Vagina (tissue), 2 donors: ENCODE measurements at regions not wholly inside any gene's neighbourhood (a gene's known extent, or its start where the extent isn't known, plus 50 kb on each side); places are given as distances from the start of the nearest gene placed in this dataset.

Source experiments
- CTCF ChIP-seq, 3 experiments: fragments of 450-650 bp in 2 of 3; fragments of 200-600 bp in 1 of 3; sonication (generic) in 1 of 3; IDR thresholded peaks; one replicate each; pipeline ENCODE4 v1.5.1; 2017 to 2019; ENCODE audit warnings: antibody characterized with exemption in 3 of 3, mild to moderate bottlenecking in 2 of 3, moderate library complexity in 2 of 3
- POLR2A ChIP-seq, 2 donors: fragments of 450-650 bp; IDR thresholded peaks; one replicate each; pipeline ENCODE4 v1.6.1; 2017; ENCODE audit warnings: antibody characterized with exemption in 2 of 2, mild to moderate bottlenecking in 2 of 2, moderate library complexity in 2 of 2
- POLR2AphosphoS5 ChIP-seq, 2 donors: sonication (generic); formaldehyde crosslinking; IDR thresholded peaks; one replicate each; pipeline ENCODE4 v1.9.0; 2017; ENCODE audit warnings: antibody characterized with exemption in 2 of 2, mild to moderate bottlenecking in 2 of 2, low read depth in 1 of 2; ENCODE audit not compliant: insufficient read depth in 1 of 2

DNA sequence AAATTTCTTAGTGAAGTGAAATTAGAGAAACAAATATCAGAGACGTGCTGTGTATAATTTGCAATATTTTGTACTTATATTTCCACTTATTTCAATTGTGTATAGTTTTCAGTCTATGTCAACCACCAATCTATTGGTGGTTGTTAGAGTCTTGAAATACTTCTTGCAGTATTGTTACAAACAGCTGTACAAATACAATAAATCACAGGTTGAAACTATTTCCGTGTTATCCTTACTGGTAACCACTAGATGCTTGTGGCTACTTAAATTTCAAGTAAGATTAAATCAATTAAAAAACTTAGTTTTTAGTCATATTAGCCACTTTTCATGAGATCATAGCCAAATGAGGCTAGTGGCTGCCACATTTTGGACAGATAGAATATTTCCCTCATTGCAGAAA is 520.5 kb downstream of the GBA3 start:
- TF ChIP-seq CTCF (IDR thresholded peaks at IDR 0.05) (no peak), POLR2AphosphoS5 (IDR thresholded peaks at IDR 0.05; ENCODE audit: insufficient read depth in 1 of 2, low read depth in 1 of 2) (no peak), POLR2A (IDR thresholded peaks at IDR 0.05) (no peak)
